Endothelial cell of umbilical vein (primary cell): ENCODE measurements at regions not wholly inside any gene's neighbourhood (a gene's known extent, or its start where the extent isn't known, plus 50 kb on each side); places are given as distances from the start of the nearest gene placed in this dataset.

ENCODE experiments used
- BruUV-seq: library from RNA; stranded (reverse); fragments of 400-500 nt; replicated peaks from 2 replicates; lab custom pipeline; 2021; lab: Mats Ljungman, UMichigan
- CTCF ChIA-PET: fragments of 300-600, 350-600 bp; sonication (Branson Sonifier 250); formaldehyde crosslinking; loops from one replicate; lab custom pipeline; 2021; ENCODE audit warnings: antibody characterized with exemption, inconsistent platforms; lab: Charles Lee
- POLR2A ChIA-PET: fragments of 300-600, 350-600 bp; sonication (Branson Sonifier 250); formaldehyde crosslinking; loops from one replicate; lab custom pipeline; 2021; ENCODE audit warnings: antibody characterized with exemption, inconsistent platforms; lab: Charles Lee
- DNase-seq: peaks from one replicate; pipeline ENCODE4 v3.0.0-alpha.2; 2011; ENCODE audit warnings: low read depth, low spot score
- FAIRE-seq: peaks from 2 replicates; lab custom pipeline; 2011; peaks lifted over from hg19 to GRCh38; lab: Jason Lieb, UNC
- H2AFZ ChIP-seq: 2 replicates; pipeline ENCODE4 v1.6.0; 2012; ENCODE audit warnings: low read depth, low read length, control low read depth, inconsistent platforms
- H3K27ac ChIP-seq: 2 replicates; pipeline ENCODE4 v1.5.1; 2011; ENCODE audit warnings: low read depth, mild to moderate bottlenecking, control low read depth, low read length, moderate library complexity; ENCODE audit not compliant: insufficient read depth
- H3K27me3 ChIP-seq, 2 experiments: 2 replicates each; pipeline versions ENCODE4 v1.6.0 to v1.6.1; 2011; ENCODE audit warnings: low read length in 2 of 2, mixed read lengths in 1 of 2; ENCODE audit not compliant: control insufficient read depth in 2 of 2, insufficient read depth in 2 of 2
- H3K36me3 ChIP-seq, 2 experiments: 2 replicates in 1 of 2; 3 replicates in 1 of 2; pipeline ENCODE4 v1.5.1; 2011; ENCODE audit warnings: low read length in 2 of 2, mild to moderate bottlenecking in 1 of 2, moderate library complexity in 1 of 2; ENCODE audit not compliant: control insufficient read depth in 2 of 2, insufficient read depth in 2 of 2; ENCODE audit errors: extremely low read depth in 1 of 2
- H3K4me1 ChIP-seq: 3 replicates; pipeline ENCODE4 v1.5.1; 2011; ENCODE audit warnings: mild to moderate bottlenecking, low read length; ENCODE audit not compliant: control insufficient read depth, insufficient read depth; ENCODE audit errors: extremely low read depth
- H3K4me2 ChIP-seq: 2 replicates; pipeline ENCODE4 v1.6.1; 2011; ENCODE audit warnings: low read length, control low read depth, mixed read lengths; ENCODE audit not compliant: insufficient read depth
- H3K4me3 ChIP-seq, 3 experiments: fragments of 200-600 bp in 1 of 3; sonication (generic), shearing (Covaris generic) in 1 of 3; replicated peaks in 1 of 3; 2 replicates each; pipeline ENCODE4 v1.5.1; 2011 to 2016; ENCODE audit warnings: control low read depth in 3 of 3, low read length in 3 of 3, mild to moderate bottlenecking in 2 of 3, inconsistent platforms in 1 of 3, low read depth in 1 of 3, moderate library complexity in 1 of 3; ENCODE audit not compliant: insufficient read depth in 1 of 3
- H3K79me2 ChIP-seq: 2 replicates; pipeline ENCODE4 v1.6.0; 2012; ENCODE audit warnings: low read length, inconsistent platforms; ENCODE audit not compliant: control insufficient read depth, insufficient read depth
- H3K9ac ChIP-seq: replicated peaks from 2 replicates; pipeline ENCODE3; 2011; ENCODE audit warnings: low read length, control low read depth; ENCODE audit not compliant: insufficient read depth; ENCODE audit errors: extremely low read depth
- H3K9me1 ChIP-seq: replicated peaks from 3 replicates; pipeline ENCODE4 v1.6.0; 2011; ENCODE audit warnings: mild to moderate bottlenecking, low read length; ENCODE audit not compliant: control insufficient read depth, insufficient read depth; ENCODE audit errors: extremely low read depth
- H3K9me3 ChIP-seq: replicated peaks from 2 replicates; pipeline ENCODE4 v1.5.1; 2012; ENCODE audit warnings: low read length, inconsistent platforms; ENCODE audit not compliant: control insufficient read depth, insufficient read depth
- H4K20me1 ChIP-seq: replicated peaks from 2 replicates; pipeline ENCODE3; 2011; ENCODE audit warnings: mild to moderate bottlenecking, low read length; ENCODE audit not compliant: control insufficient read depth, insufficient read depth; ENCODE audit errors: extremely low read depth
- EZH2 ChIP-seq: IDR thresholded peaks from 2 replicates; pipeline ENCODE4 v1.6.1; 2012; ENCODE audit warnings: borderline replicate concordance, low read depth, mild to moderate bottlenecking, moderate library complexity, low read length, inconsistent platforms; ENCODE audit not compliant: severe bottlenecking
- FOS ChIP-seq: IDR thresholded peaks from 2 replicates; pipeline ENCODE4 v1.6.1; 2011; ENCODE audit warnings: mild to moderate bottlenecking, low read length, moderate library complexity, borderline replicate concordance; ENCODE audit not compliant: insufficient read depth
- GATA2 ChIP-seq: IDR thresholded peaks from 2 replicates; pipeline ENCODE4 v1.7.0; 2011; ENCODE audit warnings: low read depth, mild to moderate bottlenecking, moderate library complexity, mixed read lengths, low read length; ENCODE audit not compliant: insufficient read length, insufficient read depth
- JUN ChIP-seq: IDR thresholded peaks from 2 replicates; pipeline ENCODE4 v1.6.1; 2011; ENCODE audit warnings: borderline replicate concordance, low read depth; ENCODE audit not compliant: insufficient read length, insufficient read depth
- MYC ChIP-seq: IDR thresholded peaks from one replicate; pipeline ENCODE4 v1.6.1; 2011; ENCODE audit warnings: mild to moderate bottlenecking, low read depth, low read length
- POLR2A ChIP-seq: IDR thresholded peaks from 2 replicates; pipeline ENCODE4 v1.6.1; 2012; ENCODE audit warnings: low read depth, mild to moderate bottlenecking, control low read depth, low read length
- POLR2AphosphoS5 ChIP-seq: IDR thresholded peaks from 2 replicates; pipeline ENCODE4 v1.6.1; 2012; ENCODE audit warnings: low read depth, mild to moderate bottlenecking, control low read depth, low read length, moderate library complexity; ENCODE audit not compliant: insufficient read depth
- dilution Hi-C: fragments of 300-500 bp; cut with MboI; formaldehyde crosslinking; loops from one replicate; pipeline ENCODE4 v1.15.0; 2019; ENCODE audit warnings: low sequenced_read_pairs; ENCODE audit not compliant: extremely low pct_ligation_motif_present
- intact Hi-C: fragments of 100-400 bp; cut with micrococcal nuclease; formaldehyde crosslinking; loops from one replicate; pipeline ENCODE4 v1.10.0; 2022
- TF ChIP-seq, protein P1 (sequence below): IDR thresholded peaks from 2 replicates; pipeline ENCODE4 v1.6.1; 2011; ENCODE audit not compliant: insufficient read depth, insufficient read length
- TF ChIP-seq, protein P2 (sequence below), 2 donors: IDR thresholded peaks; 1 replicate in 1 of 2; 2 replicates in 1 of 2; pipeline ENCODE4 v1.5.1; 2011; ENCODE audit warnings: low read length in 2 of 2, mild to moderate bottlenecking in 2 of 2, moderate library complexity in 2 of 2, control low read depth in 1 of 2, inconsistent platforms in 1 of 2, low read depth in 1 of 2; ENCODE audit not compliant: insufficient read depth in 1 of 2; ENCODE audit errors: extremely low read depth in 1 of 2

DNA sequence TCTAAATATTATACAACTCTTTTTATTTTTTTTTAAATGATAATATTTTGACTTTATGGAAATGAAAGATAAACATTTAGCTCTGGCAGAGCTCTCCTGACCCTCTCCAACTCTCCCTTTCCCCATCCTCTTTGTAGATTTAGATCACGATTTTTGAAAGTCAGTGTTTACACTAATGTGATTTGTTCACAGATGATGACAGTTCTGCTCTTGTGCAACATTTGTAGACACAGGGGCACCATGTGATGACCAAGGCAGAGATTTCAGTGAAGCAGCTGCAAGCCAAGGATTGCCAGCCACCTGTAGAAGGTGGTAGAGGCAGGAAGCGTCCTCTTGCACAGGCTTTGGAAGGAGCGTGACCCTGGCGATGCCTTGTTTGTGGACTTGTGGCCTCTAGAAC lies 483.2 kb downstream of the QKI start:
- H3K36me3 ChIP-seq: no peaks in the 10 kb centered on the region
- no peaks in the 10 kb centered on the region for H3K79me2 ChIP-seq
- H3K27me3 ChIP-seq: no peaks in the 10 kb centered on the region
- H3K4me2 ChIP-seq: no peak overlapping the region
- H3K4me3 ChIP-seq: no peak overlapping the region
- no TSS peak for BruUV-seq
- H3K27ac ChIP-seq: no peak overlapping the region
- intact Hi-C loops (no loop called here), dilution Hi-C loops (no loop called here)
- TF ChIP-seq GATA2 (no peak), EZH2 (no peak), JUN (no peak), FOS (no peak), POLR2A (no peak), POLR2AphosphoS5 (no peak), MYC (no peak)
- TF ChIP-seq, protein P1, sequence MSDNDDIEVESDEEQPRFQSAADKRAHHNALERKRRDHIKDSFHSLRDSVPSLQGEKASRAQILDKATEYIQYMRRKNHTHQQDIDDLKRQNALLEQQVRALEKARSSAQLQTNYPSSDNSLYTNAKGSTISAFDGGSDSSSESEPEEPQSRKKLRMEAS: no peak
- TF ChIP-seq, protein P2, sequence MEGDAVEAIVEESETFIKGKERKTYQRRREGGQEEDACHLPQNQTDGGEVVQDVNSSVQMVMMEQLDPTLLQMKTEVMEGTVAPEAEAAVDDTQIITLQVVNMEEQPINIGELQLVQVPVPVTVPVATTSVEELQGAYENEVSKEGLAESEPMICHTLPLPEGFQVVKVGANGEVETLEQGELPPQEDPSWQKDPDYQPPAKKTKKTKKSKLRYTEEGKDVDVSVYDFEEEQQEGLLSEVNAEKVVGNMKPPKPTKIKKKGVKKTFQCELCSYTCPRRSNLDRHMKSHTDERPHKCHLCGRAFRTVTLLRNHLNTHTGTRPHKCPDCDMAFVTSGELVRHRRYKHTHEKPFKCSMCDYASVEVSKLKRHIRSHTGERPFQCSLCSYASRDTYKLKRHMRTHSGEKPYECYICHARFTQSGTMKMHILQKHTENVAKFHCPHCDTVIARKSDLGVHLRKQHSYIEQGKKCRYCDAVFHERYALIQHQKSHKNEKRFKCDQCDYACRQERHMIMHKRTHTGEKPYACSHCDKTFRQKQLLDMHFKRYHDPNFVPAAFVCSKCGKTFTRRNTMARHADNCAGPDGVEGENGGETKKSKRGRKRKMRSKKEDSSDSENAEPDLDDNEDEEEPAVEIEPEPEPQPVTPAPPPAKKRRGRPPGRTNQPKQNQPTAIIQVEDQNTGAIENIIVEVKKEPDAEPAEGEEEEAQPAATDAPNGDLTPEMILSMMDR (IDR thresholded peaks at IDR 0.05; ENCODE audit: extremely low read depth in 1 of 2, insufficient read depth in 1 of 2, low read depth in 1 of 2, low read length in 2 of 2): no peak
- no peaks in the 10 kb centered on the region for H3K9me1 ChIP-seq
- POLR2A ChIA-PET: no interaction called here
- CTCF ChIA-PET: interaction anchor here (1.1 kb wide), 1 partner anchor 19 kb away, joined by 3 read pairs; no protein-coding TSS in a partner anchor
- no peaks in the 10 kb centered on the region for H3K4me1 ChIP-seq
- FAIRE-seq: no peak
- no peaks in the 10 kb centered on the region for H4K20me1 ChIP-seq
- H3K9me3 ChIP-seq: peaks cover 2% of the 10 kb centered on the region
- H2AFZ ChIP-seq: no peak overlapping the region
- no peak overlapping the region for H3K9ac ChIP-seq
- DNase-seq: no peak
